DMS79 treated with DMSO at 0.1 percent for 48 hours (cell line): ENCODE measurements at regions not wholly inside any gene's neighbourhood (a gene's known extent, or its start where the extent isn't known, plus 50 kb on each side); places are given as distances from the start of the nearest gene placed in this dataset.
"Not testable (repeated sequence)": the region's sequence is repeated elsewhere in the genome, so short reads cannot be mapped to it uniquely, and the experiment has no call there.

Experiments used
- DNase-seq: peaks from one replicate; lab custom pipeline; 2025; lab: John Stamatoyannopoulos, UW

DNA sequence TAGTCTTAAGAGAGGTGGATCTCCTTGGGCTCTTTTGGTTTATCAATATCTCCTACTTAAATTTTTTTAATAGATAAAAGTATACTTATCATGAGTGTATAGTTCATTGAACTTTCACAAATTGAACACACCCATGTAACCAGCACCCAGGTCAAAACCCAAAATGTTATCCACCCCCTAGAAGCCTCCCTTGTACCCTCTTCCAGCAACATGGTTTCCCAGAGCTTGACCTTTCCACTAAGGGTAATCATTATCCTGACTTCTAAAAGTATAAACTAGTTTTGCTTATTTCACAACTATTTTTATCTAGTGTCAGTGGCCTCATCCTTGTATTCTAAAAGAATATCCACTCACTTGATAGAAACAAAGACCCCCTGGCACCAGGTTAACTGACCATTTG, 106.8 kb downstream of the MDH1 start:
- DNase-seq, result no peak

- DNase-seq, result no peak
Observed at GRCh38 chr2:63696496-63696895, 107.7 kb downstream of the MDH1 start.

GRCh38 chr2:63697160-63697559, 108.4 kb downstream of the MDH1 start:
- DNase-seq, result no peak

- DNase-seq, result no peak
Observed at GRCh38 chr2:63698786-63699548, 110.2 kb downstream of the MDH1 start.

DNA sequence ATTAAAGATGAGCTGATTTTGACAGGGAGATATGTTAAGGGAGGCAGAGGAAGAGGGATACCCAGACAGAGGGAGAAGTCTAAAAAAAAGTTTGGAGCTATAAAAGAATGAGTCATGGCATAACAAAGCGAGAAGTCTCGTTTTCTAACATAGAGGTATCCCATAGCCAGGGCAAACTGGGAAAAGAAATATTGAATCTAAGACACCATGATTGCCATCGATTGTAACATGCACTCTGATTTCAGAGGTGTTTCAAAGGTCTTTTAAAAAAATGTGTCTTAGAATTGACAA, 110.7 kb downstream of the MDH1 start:
- no peak for DNase-seq

DNA sequence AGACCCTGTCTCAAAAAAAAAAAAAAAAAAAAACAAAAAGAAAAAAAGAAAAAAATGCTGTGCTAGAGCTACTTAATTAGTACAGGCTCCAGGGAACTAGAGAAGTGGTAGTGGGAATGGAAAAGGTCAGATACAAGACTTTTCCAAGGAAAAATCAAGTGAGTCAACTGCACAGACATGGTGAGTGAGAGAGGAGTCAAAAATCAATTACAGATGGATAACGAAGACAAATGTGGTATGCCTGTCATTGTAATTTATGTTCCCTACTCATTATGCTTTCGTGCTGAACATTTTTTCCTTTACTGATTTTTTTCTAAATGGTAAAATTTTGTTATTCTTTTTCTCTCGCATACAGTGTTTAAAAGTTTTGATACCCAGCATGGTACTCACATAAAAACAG, 111.5 kb downstream of the MDH1 start:
- no peak for DNase-seq

GRCh38 chr2:63701406-63701805, 112.6 kb downstream of the MDH1 start:
- DNase-seq, result no peak

DNA sequence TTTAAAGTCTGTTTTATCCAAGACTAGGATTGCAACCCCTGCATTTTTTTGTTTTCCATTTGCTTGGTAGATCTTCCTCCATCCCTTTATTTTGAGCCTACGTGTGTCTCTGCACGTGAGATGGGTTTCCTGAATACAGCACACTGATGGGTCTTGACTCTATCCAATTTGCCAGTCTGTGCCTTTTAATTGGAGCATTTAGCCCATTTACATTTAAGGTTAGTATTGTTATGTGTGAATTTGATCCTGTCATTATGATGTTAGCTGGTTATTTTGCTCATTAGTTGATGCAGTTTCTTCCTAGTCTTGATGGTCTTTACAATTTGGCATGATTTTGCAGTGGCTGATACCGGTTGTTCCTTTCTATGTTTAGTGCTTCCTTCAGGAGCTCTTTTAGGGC, 117.3 kb downstream of the MDH1 start:
- DNase-seq, result not testable (repeated sequence)

DNA sequence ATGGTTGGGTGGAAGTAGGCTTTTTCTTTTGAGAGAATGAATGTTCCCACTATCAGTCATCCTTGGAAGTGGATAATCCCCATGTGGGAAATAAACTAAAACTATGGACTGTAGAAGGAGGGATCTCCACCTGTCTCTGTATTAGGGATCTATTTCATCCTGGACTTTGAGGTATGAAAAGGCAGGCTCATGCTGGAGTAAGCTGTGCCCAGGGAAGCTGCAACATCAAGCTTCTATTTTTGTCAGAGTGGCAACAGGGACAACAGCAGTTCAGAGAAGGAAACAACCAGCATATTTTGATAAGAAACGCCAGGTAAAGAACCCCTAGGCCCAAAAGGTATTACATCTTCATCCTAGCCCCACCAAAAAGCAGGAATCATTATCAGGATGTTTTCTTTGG, 122.0 kb downstream of the MDH1 start:
- DNase-seq, result no peak

GRCh38 chr2:63712748-63713147, 124.0 kb downstream of the MDH1 start:
- DNase-seq, result no peak

- no peak for DNase-seq
Observed at GRCh38 chr2:63716146-63716545, 125.5 kb upstream of the UGP2 start.

DNA sequence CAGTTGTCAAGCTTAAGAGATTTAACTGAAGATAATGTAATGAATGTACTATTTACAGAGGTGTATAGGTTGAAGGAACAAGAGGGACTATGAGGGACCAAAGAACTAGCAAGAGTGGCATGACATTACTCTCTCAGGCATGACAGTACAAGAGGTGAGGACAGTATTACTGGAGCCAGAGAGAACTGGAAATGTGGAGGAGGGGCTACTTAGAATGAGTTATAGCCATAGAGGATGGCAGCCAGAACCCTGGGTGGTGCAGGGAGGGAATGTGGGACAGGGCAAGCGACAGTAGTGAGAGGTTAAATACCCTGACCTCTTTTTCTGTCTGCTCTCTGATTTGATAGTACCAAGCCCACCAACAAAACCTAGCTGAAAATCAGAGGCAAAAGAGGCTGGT, 122.6 kb upstream of the UGP2 start:
- peak; percentile 20 for DNase-seq

- no peak for DNase-seq
Observed at GRCh38 chr2:63721082-63721424, 120.6 kb upstream of the UGP2 start.

- not testable (repeated sequence) for DNase-seq
Observed at GRCh38 chr2:63722284-63722683, 119.4 kb upstream of the UGP2 start.

DNA sequence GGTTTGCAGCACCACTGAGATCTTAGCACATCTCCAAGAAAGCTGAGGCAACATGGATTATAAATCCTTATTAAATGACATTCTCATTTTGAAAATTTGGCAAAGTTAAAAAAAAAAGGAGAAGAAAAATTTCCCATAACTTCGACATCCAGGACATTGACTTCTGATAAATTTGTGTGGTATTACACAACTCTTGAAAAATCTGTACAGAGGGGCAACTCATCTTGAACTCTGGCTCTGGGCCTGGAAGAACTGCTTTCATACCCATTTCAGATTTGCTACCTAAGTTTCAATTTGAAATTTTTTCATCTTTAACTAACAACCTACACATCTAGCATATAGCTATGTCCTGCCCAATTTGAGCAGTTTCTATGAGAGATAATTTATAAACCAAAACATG, 118.0 kb upstream of the UGP2 start:
- no peak for DNase-seq

DNA sequence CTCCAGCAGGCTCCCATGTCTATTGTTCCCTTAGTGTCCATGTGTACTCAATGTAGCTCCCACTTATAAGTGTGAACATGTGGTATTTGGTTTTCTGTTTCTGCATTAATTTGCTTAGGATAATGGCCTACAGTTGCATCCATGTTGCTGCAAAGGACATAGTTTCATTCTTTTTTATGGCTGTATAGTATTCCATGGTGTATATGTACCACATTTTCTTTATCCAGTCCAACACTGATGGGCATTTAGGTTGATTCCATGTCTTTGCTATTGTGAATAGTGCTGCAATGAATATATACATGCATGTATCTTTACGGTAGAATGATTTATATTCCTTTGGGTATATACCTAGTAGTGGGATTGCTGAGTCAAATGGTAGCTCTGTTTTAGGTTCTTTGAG, 116.5 kb upstream of the UGP2 start:
- not testable (repeated sequence) for DNase-seq

GRCh38 chr2:63729362-63729761, 112.3 kb upstream of the UGP2 start:
- DNase-seq, result no peak

DNA sequence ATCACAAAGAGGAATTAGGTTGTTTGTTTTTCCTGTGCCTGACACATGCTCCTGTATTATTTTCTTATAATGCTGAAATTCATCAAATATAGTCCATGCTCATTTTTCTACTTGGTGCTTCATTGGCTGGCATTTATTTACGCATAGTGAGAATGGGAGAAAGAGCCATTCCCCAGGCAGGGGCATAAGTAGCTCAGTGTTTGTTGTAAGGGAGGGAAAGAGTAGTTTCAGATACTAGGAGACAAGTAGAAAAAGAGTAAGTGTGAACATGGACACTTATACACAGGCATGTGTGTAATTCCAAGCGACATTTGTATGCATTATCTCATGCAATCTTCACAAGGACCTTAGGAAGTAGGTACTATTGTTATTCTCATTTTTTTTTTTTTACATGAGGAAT, 111.9 kb upstream of the UGP2 start:
- DNase-seq, result no peak

DNA sequence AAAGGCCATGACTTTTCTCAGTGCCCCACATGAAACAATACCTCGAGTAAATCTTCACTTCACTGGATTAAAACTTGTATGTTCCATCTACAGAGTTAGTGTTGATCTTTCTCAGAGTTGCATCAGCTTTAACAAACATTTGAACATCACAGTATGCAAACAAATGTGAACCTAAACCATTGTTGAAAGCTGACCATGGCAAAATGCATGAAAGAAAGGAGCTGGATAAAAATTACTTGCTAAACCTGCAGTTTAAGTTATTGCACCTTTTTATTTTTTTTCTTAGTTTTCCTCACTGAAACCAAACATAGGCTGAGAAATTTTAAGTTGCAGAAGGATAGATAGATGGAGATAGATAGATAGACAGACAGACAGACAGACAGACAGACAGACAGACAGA, 107.2 kb upstream of the UGP2 start:
- no peak for DNase-seq

DNA sequence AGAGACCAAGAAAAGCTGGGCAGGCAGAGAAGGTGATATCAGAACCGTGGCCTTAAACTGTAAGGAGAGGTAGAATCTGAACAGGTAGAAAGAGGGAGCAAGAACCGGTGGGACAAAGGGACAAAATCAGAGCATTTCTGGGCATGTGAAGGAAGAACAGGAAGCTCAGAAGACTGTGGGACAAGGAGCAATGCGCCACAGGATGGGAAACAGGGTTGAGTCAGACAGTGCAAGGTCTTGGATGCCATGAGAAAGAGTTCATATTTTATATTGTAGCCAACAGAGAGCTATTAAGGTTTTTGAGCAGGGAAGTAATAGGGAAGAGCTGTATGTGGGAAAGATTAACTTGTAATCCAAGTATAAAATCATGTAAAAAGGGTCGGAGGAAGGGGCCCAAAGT, 106.4 kb upstream of the UGP2 start:
- DNase-seq, result no peak

GRCh38 chr2:63735931-63736330, 105.8 kb upstream of the UGP2 start:
- no peak for DNase-seq

DNA sequence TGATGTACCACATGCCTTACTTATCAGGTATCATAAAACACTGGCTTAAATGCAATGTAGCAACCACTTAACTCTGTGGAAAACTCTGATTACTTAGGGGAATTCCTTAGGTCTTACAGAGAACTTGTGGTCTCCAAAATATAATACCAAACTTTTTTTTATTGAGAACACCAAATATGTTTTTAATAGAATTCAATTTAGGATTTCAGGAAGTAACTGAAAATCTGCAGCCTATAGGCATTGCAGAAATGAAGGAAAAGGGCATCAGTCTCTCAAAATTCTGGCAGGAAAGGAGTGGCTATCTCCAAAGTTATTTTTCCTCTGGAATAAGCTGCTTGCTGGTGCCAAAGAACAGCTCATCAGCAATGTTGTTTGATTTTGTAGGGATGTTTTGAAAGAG, 105.3 kb upstream of the UGP2 start:
- DNase-seq, result no peak

- DNase-seq, result no peak
Observed at GRCh38 chr2:63737081-63737751, 104.5 kb upstream of the UGP2 start.

- no peak for DNase-seq
Observed at GRCh38 chr2:63738019-63738418, 103.7 kb upstream of the UGP2 start.
